ENCODE measurements at regions not wholly inside any gene's neighbourhood (a gene's known extent, or its start where the extent isn't known, plus 50 kb on each side); places are given as distances from the start of the nearest gene placed in this dataset.

- Histone ChIP-seq H3K27ac (ENCODE audit: extremely low read depth, low read depth, low read length) (no peak overlapping the region), H3K9me3 (replicated peaks; ENCODE audit: control insufficient read depth, insufficient read depth, low read depth, low read length) (no peaks in the 10 kb centered on the region), H3K79me2 (ENCODE audit: control insufficient read depth, insufficient read depth, low read length) (no peaks in the 10 kb centered on the region), H3K36me3 (ENCODE audit: control insufficient read depth, insufficient read depth, low read length) (no peaks in the 10 kb centered on the region), H3K27me3 (ENCODE audit: control insufficient read depth in 2 of 2, insufficient read depth in 2 of 2, low read length in 2 of 2) (peaks cover 3 to 12% of the 10 kb centered on the region in 2 experiments; a peak in 4 of 5 replicates), H3K9ac (ENCODE audit: insufficient read depth in 1 of 2, low read depth in 2 of 2, low read length in 2 of 2) (no peak overlapping the region), H4K20me1 (replicated peaks; ENCODE audit: control insufficient read depth, insufficient read depth, low read length) (no peaks in the 10 kb centered on the region), H3K4me2 (ENCODE audit: insufficient read depth, low read length) (no peak overlapping the region), H2AFZ (ENCODE audit: low read depth, low read length) (no peak overlapping the region), H3K4me3 (no peak overlapping the region), H3K9me1 (ENCODE audit: control insufficient read depth, insufficient read depth, low read length) (no peaks in the 10 kb centered on the region), H3K4me1 (replicated peaks in 1 of 2; ENCODE audit: control insufficient read depth in 2 of 2, insufficient read depth in 2 of 2, low read length in 2 of 2) (peaks cover 3 to 13% of the 10 kb centered on the region in 2 experiments)
- WGBS (ENCODE audit: insufficient coverage, low coverage, missing lambda C conversion rate), result 35% methylated on average over 4 of the region's 4 CpGs
- TF ChIP-seq GTF3C2 (IDR thresholded peaks at IDR 0.05; ENCODE audit: borderline replicate concordance, extremely low read depth, insufficient read length), result no peak
- no peak for TF ChIP-seq CEBPG (CRISPR knock-in tag; IDR thresholded peaks at IDR 0.05)
- no peak for TF ChIP-seq CEBPG (tag; conservative IDR thresholded peaks at IDR 0.05 in 1 of 2, IDR thresholded peaks at IDR 0.05 in 1 of 2)
- no peak for TF ChIP-seq E2F3 (CRISPR knock-in tag; IDR thresholded peaks at IDR 0.05)
- TF ChIP-seq ADNP (tag; IDR thresholded peaks at IDR 0.05), result no peak
- no peak for TF ChIP-seq SMAD2 (IDR thresholded peaks at IDR 0.05; ENCODE audit: low read depth, low read length)
- TF ChIP-seq, protein P1, sequence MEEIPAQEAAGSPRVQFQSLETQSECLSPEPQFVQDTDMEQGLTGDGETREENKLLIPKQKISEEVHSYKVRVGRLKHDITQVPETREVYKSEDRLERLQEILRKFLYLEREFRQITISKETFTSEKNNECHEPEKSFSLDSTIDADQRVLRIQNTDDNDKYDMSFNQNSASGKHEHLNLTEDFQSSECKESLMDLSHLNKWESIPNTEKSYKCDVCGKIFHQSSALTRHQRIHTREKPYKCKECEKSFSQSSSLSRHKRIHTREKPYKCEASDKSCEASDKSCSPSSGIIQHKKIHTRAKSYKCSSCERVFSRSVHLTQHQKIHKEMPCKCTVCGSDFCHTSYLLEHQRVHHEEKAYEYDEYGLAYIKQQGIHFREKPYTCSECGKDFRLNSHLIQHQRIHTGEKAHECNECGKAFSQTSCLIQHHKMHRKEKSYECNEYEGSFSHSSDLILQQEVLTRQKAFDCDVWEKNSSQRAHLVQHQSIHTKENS (CRISPR knock-in tag; IDR thresholded peaks at IDR 0.05), result no peak
- no peak for TF ChIP-seq ZBTB8A (IDR thresholded peaks at IDR 0.05; ENCODE audit: partially characterized antibody)
- TF ChIP-seq, protein P2, sequence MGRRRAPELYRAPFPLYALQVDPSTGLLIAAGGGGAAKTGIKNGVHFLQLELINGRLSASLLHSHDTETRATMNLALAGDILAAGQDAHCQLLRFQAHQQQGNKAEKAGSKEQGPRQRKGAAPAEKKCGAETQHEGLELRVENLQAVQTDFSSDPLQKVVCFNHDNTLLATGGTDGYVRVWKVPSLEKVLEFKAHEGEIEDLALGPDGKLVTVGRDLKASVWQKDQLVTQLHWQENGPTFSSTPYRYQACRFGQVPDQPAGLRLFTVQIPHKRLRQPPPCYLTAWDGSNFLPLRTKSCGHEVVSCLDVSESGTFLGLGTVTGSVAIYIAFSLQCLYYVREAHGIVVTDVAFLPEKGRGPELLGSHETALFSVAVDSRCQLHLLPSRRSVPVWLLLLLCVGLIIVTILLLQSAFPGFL (CRISPR knock-in tag; IDR thresholded peaks at IDR 0.05), result no peak
- TF ChIP-seq ZKSCAN1 (IDR thresholded peaks at IDR 0.05; ENCODE audit: low read depth, low read length), result no peak
- TF ChIP-seq GTF2F1 (IDR thresholded peaks at IDR 0.05; ENCODE audit: low read depth, low read length), result no peak
- TF ChIP-seq ARNT (IDR thresholded peaks at IDR 0.05), result no peak
- TF ChIP-seq L3MBTL2 (IDR thresholded peaks at IDR 0.05), result no peak
- TF ChIP-seq NR3C1 (CRISPR knock-in tag; IDR thresholded peaks at IDR 0.05), result no peak
- ATAC-seq (no peak), FAIRE-seq (no peak), DNase-seq (ENCODE audit: extremely low read depth in 1 of 4, low spot score in 3 of 4) (no peak)
- POLR2A ChIA-PET, result no interaction called here
- intact Hi-C loops (cut with micrococcal nuclease), result no loop called here
- no TSS peak for BruUV-seq (replicated peaks)
- CTCF ChIA-PET (ENCODE audit: low intra/inter-chr PET ratio), result no interaction called here
- in situ Hi-C loops (cut with MboI), result loop anchor here (25.0 kb wide), 1 partner anchor 1317 kb away; no protein-coding TSS in a partner anchor
Measured at GRCh38 chr2:47304654-47305053, 64.5 kb upstream of the EPCAM start.

All from K562 (cell line).